ENCODE measurements at regions not wholly inside any gene's neighbourhood (a gene's known extent, or its start where the extent isn't known, plus 50 kb on each side); places are given as distances from the start of the nearest gene placed in this dataset.

DNA sequence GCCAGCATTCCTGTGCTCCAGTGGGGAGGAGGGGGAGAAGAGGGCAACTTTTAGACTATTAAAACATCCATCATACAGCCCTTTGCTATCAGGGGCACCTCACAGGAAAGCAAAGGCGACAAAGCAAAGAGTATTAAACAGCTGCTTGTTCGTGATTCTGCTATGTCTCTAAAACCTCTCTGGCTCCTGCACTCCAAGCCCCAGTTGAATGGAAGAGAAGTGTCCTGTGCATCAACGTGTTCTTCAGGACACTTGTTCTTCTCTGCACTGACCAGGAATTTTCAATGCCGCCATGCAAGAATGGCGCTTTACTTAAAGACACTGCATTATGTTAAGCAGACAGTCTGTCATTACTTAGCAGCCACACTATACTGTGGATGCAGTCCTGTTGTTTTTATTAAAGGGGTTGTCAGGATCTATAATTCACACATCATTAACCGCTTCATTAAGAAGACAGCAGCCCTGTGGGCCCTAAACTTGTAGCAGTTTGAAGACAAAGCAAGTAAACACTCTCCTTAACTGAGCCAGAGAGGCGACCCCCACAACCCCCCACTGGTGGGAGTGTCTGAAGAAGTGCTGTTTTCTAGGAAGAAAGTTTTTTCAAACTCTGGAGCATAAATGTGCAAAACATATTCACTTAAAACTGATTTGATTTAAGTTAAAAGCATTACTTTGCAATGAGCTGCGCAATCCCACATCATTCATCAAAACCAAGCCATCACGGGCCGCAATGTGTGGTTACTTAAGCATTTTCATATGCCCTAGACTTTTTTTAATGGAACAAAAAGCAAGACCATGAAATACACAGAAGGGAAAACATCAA, 164.5 kb downstream of the ZNF608 start:
- no peak for DNase-seq

DNA sequence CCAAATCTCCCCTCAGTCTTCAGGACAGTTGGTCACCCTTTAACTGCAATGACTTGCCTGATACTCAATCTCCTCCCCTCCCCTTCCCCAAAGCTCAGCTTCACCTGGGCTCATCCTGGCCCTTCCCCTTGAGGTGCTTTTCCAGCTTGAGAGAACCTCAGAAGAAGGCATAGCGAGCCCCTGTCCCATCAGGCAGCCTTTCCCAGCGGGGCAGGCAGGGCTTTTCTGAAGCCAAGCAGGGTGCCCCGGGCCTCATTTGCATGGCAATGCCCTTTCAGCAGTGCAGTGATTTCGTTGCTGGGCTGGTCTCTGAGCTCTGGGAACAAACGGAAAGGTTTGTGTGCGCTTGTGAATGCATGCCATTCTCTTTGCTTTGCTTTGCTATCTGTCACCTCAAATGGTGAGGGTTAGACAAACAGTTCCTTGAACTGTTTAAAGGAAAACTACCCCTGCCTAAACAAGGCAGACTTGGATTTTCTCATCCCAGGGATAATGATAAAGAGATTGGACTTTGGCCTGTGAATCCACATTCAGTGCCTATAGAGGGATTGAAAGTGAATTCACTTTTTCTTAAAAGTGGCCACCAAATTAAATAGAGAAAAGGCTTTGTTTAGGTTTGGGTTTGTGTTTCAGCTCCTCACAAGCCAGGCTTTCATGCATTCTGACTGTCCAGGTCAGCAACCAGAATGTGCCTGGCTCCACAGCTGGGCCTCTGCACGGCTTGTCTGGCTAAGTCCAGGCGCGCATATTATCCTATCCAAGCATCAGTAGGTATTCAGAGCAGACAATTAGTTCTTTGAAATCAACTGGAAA, 165.3 kb downstream of the ZNF608 start:
- DNase-seq, result no peak

DNA sequence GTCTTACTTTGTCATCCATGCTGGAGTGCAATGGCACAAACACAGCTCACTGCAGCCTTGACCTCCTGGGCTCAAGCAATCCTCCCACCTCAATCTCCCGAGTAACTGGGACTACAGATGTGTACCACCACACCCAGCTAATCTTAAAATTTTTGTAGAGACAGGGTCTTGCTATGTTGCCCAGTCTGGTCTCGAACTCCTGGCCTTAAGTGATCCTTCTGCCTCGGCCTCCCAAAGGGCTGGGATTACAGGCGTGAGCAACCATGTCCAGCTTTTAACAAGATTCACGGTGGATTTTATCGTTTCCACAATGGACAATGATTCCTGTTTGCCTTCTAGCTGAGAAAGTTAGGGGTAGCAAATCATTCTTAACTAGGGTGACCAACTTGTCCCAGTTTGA, 165.9 kb downstream of the ZNF608 start:
- DNase-seq, result no peak

DNA sequence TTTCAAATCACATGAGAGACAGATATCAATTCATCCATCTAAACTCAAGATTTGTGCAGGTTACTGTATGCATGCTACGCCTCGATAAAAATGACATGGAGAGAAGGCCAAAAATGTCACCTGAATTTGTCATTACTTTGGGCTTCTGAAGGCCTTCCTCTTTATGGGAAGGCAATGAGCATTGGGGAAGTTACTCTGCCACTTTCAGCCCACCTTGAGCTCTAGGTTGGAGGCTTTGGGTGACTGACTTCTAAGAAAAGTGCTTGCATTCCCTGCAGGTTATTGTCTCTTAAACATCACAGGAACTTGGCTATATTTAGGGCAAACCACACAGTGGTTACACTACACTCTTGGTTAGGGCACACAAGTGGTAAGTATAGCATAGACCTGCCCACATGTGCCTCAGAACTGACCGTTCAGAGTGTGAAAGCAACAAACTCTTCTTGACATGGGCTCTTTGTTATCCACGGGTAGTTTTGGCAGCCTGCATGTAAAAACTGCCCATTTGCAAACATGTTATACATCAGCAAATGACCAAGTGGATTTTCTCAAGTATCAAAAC, 169.5 kb downstream of the ZNF608 start:
- no peak for DNase-seq

DNA sequence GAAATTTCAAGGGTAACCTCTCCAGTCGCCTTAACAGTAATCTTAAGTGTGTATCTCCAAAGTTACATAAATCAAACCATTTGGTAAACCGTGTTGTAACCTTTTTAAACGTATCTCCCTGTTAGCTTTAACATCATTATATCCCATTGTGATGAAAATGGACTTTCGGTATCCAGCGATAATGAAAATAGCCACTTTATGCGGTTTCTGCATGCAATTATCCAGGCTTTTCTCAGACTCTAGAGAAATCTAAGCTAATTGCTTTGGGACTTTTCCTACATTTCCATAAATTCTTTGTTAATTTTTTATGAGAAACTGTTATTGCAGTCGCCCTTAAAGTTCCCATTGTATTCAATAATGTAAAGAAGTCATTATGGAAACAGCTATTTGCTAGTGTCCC, 170.7 kb downstream of the ZNF608 start:
- DNase-seq, result no peak

DNA sequence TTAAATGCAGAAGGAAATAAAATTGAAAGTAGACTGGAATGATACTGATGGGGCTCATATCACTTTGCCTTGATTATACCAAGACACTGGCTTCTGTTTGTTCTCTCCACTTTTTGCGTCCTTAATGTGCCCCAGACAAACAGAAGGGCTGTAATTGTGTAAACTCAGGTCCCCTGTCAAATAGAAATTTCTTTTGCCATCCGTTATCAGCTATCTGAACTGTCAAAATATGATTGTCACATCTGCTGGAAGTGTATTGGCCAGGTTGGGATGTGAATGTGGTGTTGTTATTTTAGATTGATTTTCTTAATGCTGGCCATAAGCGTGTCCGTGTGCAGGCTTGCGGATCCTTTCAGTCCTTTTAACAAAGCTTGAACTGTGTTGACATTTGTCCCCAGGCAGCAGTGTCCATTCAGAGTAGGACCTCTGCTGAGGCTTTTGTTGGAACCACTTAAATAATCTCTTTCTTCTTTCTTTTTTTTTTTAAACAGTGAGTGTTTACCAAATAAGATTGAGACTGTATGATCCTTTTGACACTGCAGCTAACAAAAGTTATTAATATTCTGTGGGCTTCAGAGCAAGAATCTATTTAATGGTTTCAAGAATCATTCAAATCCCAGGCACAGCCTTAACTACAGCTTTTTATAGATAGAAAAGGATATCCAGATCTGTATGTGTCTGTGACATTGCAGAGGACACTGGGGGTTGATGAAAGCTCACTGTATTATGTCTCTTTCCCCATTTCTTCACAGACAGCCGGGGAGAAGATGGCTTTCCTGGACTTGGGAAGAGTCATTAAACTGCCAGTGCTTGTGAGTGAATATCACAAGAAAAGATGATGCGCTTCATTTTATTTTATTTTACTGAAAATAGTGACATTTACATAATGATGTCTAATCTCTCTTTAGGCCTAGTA, 171.7 kb downstream of the ZNF608 start:
- no peak for DNase-seq

DNA sequence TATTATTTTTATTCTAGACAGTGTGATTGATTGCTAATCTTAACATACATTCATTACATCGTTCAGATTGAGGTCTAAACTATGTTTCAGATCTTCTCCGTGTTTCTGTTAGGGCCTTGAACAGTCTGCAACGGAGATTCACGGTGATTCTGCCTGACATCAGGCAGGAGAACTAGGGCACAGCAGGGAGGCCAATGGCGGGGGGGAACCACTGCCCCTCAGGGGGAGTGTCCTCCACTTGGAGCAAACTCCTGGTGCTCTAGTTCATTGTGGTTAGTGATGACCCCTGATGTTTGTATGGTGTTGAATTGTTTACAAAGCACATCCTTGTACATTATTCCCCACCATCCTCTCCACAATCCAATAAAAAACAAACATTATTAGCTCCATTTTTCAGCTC, 173.5 kb downstream of the ZNF608 start:
- no peak for DNase-seq

DNA sequence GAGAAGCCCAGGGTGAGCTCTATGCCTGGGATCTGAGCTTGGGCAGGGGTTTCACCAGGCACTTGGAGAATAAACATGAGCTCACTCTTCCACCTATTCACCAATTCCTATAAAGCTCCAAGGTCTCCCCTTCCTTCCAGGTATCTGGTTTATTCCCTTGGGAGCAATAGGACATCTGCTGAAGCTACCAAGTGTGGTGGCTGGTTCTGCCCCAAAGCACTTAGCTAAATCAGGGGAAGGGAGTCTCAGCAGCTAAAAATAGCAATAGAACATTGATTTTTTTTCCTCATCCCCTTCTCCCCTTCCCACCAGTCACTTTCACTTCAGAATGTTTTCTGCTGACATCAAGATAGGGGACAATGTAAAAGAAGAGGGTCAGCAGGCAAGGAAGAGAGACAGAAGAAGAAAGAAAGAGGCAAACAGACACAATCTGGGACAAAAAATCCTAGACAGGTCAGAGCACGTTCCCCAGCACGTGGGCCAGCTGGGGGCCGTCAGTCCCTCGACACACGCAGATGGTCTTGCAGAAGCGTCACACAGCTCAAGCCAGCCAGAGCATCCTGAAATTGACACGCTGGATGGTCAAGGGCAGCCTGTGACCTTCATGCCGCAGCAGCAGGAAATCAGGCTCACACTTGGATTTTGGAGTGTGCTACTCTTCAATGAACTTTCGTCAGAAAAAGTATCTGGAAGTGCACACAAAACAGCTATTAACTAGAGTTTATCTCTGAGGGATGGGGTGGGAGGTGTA, 176.0 kb downstream of the ZNF608 start:
- DNase-seq, result no peak

DNA sequence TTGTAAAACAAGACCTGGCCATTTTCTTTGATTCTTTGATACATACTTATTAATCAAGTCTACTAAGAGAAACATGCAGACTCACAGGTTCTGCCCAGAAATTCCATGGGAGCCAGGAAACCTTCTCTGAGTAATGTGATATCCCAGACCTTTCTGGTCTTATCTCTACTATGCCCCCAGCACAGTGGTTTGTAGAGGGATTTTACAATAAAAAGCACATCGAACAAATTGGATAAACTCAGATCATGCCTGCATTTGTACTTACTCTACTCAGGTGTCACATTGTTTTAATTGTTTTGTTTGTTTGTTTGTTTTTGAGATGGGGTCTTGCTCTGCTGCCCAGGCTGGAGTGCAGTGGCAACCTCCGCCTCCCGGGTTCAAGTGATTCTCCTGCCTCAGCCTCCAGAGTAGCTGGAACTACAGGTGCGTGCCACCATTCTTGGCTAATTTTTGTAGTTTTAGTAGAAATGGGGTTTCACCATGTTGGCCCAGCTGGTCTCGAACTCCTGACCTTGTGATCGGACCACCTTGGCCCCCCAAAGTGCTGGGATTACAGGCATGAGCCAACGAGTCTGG, 179.5 kb downstream of the ZNF608 start:
- no peak for DNase-seq

DNA sequence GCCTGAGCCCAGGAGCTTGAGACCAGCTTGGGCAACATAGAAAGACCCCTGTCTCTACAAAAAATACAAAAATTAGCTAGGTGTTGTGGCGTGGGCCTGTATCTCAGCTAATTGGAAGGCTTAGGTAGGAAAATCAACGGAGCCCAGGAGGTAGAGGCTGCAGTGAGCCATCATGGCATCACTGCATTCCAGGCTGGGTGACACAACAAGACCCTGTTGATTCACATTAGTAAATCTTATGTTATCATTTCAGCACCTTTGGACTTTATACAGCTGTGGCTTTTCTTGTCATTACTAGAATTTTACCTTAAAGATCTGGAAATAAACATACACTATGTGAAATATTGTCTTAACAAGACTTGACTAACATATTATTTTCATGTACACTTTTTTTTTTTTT, 185.0 kb downstream of the ZNF608 start:
- no peak for DNase-seq

DNA sequence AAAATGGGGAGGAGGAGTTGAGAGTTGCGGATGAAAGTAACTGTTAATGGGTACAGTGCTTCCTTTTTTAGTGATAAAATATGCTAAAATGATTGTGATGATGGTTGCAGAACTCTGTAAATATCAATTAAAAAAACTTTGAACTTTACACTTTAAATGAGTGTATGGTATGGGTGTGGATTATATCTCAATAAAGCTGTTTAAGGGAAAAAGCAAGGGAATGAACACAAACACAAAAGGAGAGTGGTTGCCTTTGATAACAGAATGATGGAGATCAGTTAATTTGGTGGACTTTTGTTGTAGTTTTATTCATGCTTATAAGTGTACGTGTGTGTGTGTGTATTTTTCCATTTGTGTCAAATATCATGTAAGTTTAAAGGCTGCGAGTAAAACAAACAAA, 186.1 kb downstream of the ZNF608 start:
- DNase-seq, result no peak

DNA sequence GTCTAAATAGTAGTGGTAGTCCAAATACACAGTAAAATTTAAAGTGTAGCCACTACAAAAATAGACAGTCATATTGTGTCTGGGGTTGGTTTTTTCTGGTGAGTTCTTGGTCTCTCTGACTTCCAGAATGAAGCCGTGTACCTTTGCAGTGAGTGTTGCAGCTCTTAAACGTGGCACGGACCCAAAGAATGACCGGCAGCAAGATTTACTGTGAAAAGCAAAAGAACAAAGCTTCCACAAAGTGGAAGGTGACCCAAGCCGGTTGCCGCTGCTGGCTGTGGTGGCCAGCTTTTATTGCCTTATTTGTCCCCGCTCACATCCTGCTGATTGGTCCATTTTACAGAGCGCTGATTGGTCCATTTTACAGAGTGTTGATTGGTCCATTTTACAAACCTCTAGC, 188.7 kb downstream of the ZNF608 start:
- DNase-seq, result no peak

DNA sequence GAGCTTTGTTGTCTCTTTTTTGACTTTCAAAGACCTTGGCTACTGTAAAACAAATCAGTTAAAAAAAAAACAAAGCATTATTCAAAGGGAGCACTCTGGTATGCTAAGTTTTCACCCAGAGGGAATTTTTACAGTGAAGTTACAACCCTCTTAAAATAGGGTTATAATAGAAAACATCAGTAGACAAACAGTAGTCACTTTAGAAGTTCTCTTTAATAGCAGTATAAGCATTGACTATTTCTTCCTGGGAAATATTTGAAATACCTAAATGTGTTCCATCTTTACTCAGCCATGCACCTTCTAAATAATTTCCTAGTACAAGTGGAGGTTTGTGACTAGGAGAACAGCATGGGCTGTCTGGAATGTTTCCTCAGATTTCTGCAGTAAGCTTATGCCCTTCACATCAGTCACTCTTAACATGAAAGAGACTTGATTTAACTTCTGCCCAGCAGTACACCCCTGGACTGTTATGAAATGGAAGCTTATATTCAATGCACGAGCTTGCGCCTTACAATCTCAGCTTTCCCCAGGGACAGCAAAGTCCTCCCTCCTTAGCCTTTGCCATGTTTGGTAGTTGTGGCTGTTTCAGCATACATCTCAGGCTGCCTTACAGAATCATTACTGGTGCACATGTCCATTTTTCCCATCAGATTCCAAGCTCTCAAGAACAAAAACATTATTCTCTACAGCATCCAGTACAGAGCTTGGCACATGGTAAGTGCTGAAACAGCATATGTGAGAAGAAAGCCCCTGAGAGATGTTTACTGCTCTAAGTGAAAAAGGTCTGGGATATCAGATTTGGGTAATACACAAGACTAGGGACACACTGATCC, 191.5 kb downstream of the ZNF608 start:
- DNase-seq, result no peak

DNA sequence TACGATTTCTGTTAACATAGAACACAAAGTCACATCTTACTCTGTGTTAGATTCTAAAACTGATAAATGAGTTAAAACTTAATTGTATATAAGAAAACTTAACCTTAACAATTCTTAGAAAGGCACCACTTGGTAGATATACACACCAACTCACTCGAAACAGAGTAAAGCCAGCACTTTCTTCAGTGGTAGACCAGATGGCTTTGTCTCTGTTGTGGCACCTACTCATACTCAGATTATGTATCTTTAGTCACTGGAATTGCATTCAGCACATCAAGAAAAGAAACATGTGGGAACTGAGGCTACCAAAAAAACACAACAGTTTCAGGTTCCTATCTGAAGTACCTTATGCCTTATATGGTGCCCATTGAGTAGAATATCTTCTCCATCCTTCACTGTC, 192.5 kb downstream of the ZNF608 start:
- DNase-seq, result no peak

DNA sequence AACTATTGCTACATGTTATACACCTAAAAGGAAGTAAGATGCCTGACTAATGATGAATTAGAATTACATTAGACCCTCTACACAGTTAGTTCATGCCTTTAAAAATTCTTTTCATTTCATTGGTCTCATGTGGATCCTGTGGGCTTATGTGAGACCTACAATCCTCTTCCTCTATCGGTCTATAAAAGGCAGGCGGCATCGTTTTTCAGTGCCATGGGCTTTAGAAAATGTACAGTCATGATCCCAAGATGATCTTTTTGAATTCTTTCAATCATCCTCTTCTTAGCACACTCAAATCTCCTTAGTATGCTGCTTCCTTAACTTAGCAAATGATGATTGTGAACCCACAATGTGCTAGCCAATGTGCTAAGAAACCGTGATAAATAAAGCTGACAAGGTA, 193.9 kb downstream of the ZNF608 start:
- DNase-seq, result no peak

DNA sequence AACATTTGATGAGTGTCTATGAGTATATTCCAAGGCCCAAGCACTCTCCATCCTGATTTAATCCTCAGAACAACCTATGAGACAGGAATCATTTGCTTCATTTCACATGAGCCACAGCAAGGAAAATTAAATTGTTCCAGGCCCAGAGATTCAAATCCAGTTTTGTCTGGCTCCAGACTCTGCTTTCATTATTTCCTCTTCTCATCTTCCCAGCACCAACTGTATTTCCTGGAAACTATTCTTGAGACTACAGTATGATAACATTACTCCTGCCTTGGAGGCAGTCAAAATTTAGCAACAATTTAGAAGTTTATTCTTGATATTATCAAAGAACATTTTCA, 194.5 kb downstream of the ZNF608 start:
- DNase-seq, result no peak

DNA sequence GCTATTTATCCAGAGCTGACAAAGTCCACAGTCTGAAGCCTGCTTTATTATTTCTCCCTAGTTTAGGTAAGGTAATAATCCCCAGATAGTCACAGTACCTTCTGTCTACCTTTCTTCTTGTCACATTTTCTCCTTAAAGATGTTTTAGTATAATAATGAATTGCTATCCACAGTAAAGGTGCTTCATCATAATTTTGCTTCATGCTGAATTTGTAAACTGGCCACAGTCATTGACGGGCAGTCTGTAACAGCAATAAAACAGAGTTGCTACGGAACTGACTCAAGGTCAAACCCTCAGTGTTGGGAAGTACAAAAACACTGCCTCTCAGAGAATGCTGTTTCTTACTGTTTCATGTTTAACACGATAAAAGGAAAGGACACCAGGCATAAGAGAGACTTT, 195.7 kb downstream of the ZNF608 start:
- DNase-seq, result no peak

DNA sequence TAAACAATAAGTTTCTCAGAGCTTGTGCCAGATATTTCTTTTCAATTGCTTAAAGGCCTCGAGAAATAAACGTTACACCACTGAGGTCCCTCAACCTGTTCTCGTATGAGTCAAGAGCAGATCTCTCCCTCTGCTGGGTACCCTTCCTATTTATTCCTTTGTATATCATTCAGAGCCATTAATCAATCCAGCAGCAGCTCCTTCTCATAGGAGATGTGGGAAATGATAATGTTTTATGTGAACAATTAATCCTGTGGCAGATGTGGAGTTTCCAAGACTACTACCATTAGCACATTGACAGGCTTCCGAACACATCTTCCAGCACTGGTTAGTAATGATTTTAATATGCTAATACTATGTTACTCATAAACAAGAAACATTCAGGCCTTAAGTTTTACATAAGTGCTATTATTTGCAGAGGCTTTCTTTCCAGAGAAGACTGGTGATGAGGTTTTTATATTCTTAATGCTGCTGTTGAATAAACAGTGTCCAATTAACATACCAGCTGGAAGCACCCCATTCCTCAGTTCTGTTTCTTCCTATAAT, 196.5 kb downstream of the ZNF608 start:
- no peak for DNase-seq

DNA sequence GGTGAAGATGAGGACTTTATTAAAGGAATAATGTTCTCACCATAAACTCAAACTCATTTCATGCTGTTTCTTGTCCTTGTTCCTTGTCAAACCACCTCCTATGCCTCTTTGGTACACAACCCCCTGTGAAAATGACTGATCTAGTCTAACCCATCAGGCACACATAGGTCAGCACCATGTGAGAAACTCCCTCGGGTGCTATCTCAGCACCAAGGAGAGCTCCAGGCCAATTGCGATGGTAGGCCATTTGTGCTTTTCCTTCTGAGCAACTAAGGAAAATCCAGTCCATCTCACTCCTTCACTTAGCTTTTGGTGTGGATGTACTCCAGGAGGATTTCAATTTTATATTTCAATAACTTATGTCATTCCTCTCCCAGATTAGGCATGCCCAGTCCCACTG, 199.8 kb downstream of the ZNF608 start:
- DNase-seq, result no peak

DNA sequence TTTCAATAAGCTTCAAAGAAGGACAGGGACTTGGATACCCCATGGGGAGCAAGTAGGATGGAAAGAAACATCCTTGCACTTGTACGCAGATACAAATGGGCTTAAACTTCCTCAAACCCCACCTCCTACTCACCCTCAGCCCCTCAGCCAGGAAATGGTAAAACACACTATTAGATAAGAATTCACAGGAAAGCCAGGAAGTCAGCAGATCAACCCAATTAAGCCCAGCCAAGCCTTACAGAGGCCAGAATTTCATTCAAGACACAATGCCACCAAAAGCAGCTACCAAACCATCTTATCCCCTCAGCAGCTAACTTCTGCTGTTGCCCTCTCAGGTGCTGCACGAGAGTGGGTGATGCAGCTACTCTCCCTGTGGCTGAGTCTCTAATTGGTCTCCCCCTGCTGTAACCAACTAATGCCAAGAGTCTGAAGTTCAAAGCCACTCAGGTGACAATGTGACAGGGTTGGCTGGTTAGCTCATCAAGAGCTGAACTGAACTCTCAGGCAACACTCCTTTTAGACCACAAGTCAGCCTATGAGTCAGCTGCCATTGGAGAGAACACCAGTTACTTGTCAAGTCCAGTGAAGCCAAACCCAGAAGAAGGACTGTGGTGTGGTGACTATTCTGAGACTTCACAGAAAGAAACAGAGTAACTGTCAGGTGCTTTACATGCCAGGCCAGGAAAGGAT, 201.9 kb downstream of the ZNF608 start:
- DNase-seq, result no peak
